Fibroblast of villous mesenchyme (primary cell): ENCODE measurements at regions not wholly inside any gene's neighbourhood (a gene's known extent, or its start where the extent isn't known, plus 50 kb on each side); places are given as distances from the start of the nearest gene placed in this dataset.

ENCODE experiments used
- DNase-seq: peaks from one replicate; pipeline ENCODE4 v3.0.0-alpha.2; 2010; ENCODE audit warnings: low read depth
- H3K4me3 ChIP-seq: 2 replicates; pipeline ENCODE4 v1.5.1; 2011; ENCODE audit warnings: low read depth, mild to moderate bottlenecking, low read length
- TF ChIP-seq, protein P1 (sequence below): IDR thresholded peaks from 2 replicates; pipeline ENCODE4 v1.5.1; 2012; ENCODE audit warnings: low read depth, mild to moderate bottlenecking, low read length; ENCODE audit not compliant: insufficient read depth

DNA sequence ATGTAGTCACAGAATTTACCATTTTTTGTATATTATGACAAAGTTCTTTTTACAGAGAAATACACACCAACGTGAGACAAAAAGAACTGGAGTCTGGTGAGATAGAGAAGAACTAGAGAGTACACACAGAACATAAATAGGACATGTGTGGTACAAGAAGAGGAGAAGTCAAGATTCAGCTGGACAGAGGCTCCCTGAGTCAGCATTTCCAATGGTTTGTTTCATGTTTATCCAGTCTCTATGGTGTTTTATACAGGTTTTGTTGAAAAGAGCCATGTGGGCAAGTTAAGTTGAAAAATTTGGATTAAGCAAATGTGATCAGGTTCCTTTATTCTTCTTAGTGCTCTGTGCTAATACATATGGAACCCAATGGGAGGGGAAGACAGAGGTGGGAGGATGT is 105.5 kb upstream of the AKR1E2 start:
- no peak for DNase-seq

DNA sequence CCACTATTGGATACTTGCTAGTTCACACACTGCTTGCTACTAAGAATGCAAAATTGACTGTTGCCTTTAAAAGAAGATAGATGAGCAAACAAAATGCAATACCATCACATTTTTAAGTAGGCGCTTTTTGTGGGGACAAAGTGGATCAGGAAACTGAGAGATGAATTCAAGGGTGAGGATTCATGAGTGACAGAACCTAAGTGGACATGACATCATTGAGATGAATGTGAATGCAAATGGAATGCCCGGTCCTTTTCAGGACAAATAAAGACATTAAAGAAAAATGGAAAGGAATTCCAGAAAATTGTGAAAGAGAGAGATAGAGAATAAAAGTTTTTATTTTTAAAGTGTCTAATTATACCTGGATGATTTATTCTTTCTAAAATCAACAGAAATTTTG is 106.3 kb upstream of the AKR1E2 start:
- no peak overlapping the region for H3K4me3 ChIP-seq
- TF ChIP-seq, protein P1, sequence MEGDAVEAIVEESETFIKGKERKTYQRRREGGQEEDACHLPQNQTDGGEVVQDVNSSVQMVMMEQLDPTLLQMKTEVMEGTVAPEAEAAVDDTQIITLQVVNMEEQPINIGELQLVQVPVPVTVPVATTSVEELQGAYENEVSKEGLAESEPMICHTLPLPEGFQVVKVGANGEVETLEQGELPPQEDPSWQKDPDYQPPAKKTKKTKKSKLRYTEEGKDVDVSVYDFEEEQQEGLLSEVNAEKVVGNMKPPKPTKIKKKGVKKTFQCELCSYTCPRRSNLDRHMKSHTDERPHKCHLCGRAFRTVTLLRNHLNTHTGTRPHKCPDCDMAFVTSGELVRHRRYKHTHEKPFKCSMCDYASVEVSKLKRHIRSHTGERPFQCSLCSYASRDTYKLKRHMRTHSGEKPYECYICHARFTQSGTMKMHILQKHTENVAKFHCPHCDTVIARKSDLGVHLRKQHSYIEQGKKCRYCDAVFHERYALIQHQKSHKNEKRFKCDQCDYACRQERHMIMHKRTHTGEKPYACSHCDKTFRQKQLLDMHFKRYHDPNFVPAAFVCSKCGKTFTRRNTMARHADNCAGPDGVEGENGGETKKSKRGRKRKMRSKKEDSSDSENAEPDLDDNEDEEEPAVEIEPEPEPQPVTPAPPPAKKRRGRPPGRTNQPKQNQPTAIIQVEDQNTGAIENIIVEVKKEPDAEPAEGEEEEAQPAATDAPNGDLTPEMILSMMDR = no peak
- no peak for DNase-seq

More for the DNA sequence above, 105.5 kb upstream of the AKR1E2 start:
- TF ChIP-seq, protein P1 = no peak
- H3K4me3 ChIP-seq = no peak overlapping the region

DNA sequence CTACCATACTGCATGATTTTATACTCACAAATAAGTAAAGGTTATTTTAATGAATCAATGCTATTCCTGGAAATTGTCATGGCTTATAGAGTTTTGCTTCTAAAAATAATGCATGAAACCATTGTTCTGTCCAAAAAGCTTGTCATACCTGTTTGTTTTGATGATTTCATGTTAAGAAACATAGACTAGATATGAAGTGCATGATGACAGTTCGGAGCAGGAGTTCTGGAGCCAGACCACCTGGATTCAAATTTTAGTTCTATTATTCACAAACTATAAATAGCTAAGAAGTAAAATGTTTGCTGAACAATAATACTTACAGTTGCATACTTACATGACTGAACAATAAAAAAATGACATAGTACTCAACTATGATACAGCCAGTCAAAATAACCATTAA is 107.0 kb upstream of the AKR1E2 start:
- TF ChIP-seq, protein P1 = no peak
- H3K4me3 ChIP-seq = no peak overlapping the region
- no peak for DNase-seq

DNA sequence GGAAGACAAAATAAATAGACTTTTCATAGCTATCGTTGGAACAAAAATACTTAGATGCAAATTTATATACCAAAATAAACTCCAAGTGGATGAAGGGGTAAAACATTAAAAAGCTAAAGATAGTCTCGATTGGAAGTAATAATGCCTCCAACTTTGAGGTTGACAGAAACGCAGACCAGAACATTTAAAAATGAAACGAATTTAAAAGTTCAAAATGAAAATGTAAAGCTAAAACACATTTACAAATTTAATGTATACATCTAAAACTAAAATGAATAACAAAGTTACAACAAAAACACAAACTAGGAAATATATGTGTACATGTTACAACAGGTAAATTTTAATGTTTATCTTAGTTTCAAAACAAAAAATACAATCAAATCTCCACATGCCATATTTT is 107.5 kb upstream of the AKR1E2 start:
- TF ChIP-seq, protein P1 = no peak

DNA sequence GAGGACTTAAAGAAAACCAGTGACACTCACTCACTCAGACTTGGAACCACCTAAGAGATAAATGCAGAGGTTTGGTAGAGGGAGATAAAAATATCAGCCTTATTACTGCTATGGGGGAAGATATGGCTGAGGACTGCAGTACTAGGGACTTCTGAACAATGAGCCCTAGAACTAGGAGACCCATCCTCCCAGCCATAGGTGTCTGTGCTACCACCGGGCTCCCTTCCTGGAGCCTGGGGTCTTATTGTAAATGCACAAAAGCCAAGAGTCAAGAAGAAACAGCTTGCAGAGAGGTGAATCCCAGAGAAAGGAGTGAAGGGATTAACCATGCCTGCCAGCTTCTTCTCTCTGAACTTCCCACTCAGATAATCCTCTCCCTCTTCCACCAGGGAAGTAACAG is 108.3 kb upstream of the AKR1E2 start:
- TF ChIP-seq, protein P1 = no peak
- DNase-seq = no peak

More for the DNA sequence above, 107.5 kb upstream of the AKR1E2 start:
- no peak for DNase-seq
- no peak overlapping the region for H3K4me3 ChIP-seq

DNA sequence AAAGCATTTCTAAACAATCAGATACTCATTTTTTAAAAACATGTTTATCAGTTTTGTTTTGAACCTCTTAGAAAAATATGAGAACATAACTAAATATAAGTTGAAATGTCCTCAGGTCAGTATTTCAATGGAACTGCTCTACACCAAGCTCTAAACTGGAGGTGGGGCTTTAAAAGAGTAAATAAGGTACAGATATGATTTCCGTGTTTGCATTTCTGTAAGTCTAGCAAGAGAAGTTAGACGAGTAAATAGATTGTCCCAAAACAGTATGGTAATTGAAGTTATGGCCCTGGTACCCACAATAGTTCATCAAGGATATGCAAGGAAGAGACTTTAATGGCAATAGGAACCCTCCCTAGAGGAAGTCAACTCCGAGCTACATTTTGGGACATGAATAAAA is 115.1 kb upstream of the AKR1E2 start:
- no peak overlapping the region for H3K4me3 ChIP-seq
- TF ChIP-seq, protein P1 = no peak
- DNase-seq = no peak

More for the DNA sequence above, 108.3 kb upstream of the AKR1E2 start:
- no peak overlapping the region for H3K4me3 ChIP-seq

DNA sequence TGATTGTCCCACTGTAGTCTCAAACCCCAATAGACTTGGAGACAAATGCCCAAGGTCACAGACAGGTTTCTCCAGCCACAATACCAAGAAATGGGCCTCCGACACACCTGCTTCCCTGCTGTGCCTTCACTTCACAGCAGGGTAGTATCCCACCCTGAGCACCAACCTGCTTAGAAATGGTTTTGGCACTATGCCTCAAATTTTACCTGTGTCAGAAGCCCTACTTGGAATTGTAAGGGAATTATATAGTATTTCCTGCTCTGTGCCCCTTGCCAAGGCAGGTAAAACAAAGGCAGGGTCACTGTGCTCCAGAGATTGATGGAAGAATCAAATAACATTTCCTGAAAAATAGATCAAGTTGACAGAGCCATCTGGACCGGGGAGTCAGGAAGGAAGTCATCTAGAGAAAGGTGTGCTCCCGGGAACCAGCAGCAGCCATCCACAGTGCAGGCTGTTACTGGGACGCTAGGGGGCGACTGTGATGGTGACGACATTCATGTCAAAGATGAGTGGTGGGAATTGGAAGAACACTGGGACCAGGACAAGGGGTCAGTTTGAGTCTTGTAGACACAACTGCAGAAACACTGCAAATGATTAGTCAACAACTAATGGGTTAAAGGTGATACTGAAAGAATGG is 117.8 kb upstream of the AKR1E2 start:
- TF ChIP-seq, protein P1 = peak; percentile 36
- no peak overlapping the region for H3K4me3 ChIP-seq
- no peak for DNase-seq
